Activated T-cell treated with anti-CD3 and anti-CD28 coated beads, Interleukin-2, amount 50 U/mL, for 24 hours (primary cell): ENCODE measurements at regions not wholly inside any gene's neighbourhood (a gene's known extent, or its start where the extent isn't known, plus 50 kb on each side); places are given as distances from the start of the nearest gene placed in this dataset.

Experiments
- DNase-seq: peaks from one replicate; pipeline ENCODE4 v3.0.0-alpha.2; 2020
- H3K27ac Mint-ChIP-seq: 2 replicates; pipeline ENCODE4 v1.8.0; 2020; ENCODE audit warnings: mild to moderate bottlenecking, mixed read lengths
- H3K27me3 Mint-ChIP-seq: 2 replicates; pipeline ENCODE4 v1.8.0; 2020; ENCODE audit warnings: mixed read lengths
- H3K36me3 Mint-ChIP-seq: 2 replicates; pipeline ENCODE4 v1.8.0; 2020; ENCODE audit warnings: low read depth, mixed read lengths
- H3K4me1 Mint-ChIP-seq: 2 replicates; pipeline ENCODE4 v1.8.0; 2020; ENCODE audit warnings: low read depth, mixed read lengths
- H3K4me3 Mint-ChIP-seq: 2 replicates; pipeline ENCODE4 v1.8.0; 2020; ENCODE audit warnings: mild to moderate bottlenecking, moderate library complexity, mixed read lengths
- H3K9me3 Mint-ChIP-seq: 2 replicates; pipeline ENCODE4 v1.8.0; 2020; ENCODE audit warnings: mixed read lengths

- H3K27ac Mint-ChIP-seq, result no peak overlapping the region
- peaks cover 71% of the 10 kb centered on the region for H3K27me3 Mint-ChIP-seq
- H3K36me3 Mint-ChIP-seq, result no peaks in the 10 kb centered on the region
- H3K4me1 Mint-ChIP-seq, result peaks cover 3% of the 10 kb centered on the region
- H3K9me3 Mint-ChIP-seq, result no peaks in the 10 kb centered on the region
- H3K4me3 Mint-ChIP-seq, result no peak overlapping the region
- no peak for DNase-seq
Observed at GRCh38 chr1:29703596-29704370, 467.5 kb downstream of the PTPRU start.

GRCh38 chr1:29700491-29700890 is 464.2 kb downstream of the PTPRU start:
- peaks cover 56% of the 10 kb centered on the region for H3K27me3 Mint-ChIP-seq
- H3K4me1 Mint-ChIP-seq, result no peaks in the 10 kb centered on the region

GRCh38 chr1:29698626-29699025 is 462.3 kb downstream of the PTPRU start:
- Mint-ChIP-seq H3K4me1 (no peaks in the 10 kb centered on the region), H3K36me3 (no peaks in the 10 kb centered on the region), H3K4me3 (no peak overlapping the region), H3K9me3 (no peaks in the 10 kb centered on the region), H3K27ac (no peak overlapping the region), H3K27me3 (peaks cover 40% of the 10 kb centered on the region)
- DNase-seq, result no peak

More at GRCh38 chr1:29700491-29700890, 464.2 kb downstream of the PTPRU start:
- no peak for DNase-seq
- Mint-ChIP-seq H3K36me3 (no peaks in the 10 kb centered on the region), H3K27ac (no peak overlapping the region), H3K9me3 (no peaks in the 10 kb centered on the region), H3K4me3 (no peak overlapping the region)

- Mint-ChIP-seq H3K9me3 (no peaks in the 10 kb centered on the region), H3K27me3 (peaks cover 37% of the 10 kb centered on the region), H3K4me1 (no peaks in the 10 kb centered on the region), H3K4me3 (no peak overlapping the region), H3K27ac (no peak overlapping the region), H3K36me3 (no peaks in the 10 kb centered on the region)
- DNase-seq, result no peak
Observed at GRCh38 chr1:29698033-29698432, 461.7 kb downstream of the PTPRU start.

- no peak overlapping the region for H3K27ac Mint-ChIP-seq
- DNase-seq, result no peak
- H3K9me3 Mint-ChIP-seq, result no peaks in the 10 kb centered on the region
- no peaks in the 10 kb centered on the region for H3K36me3 Mint-ChIP-seq
- peaks cover 30% of the 10 kb centered on the region for H3K27me3 Mint-ChIP-seq
- no peaks in the 10 kb centered on the region for H3K4me1 Mint-ChIP-seq
- H3K4me3 Mint-ChIP-seq, result no peak overlapping the region
Observed at GRCh38 chr1:29697391-29697780, 461.1 kb downstream of the PTPRU start.

GRCh38 chr1:29696656-29697390 is 460.5 kb downstream of the PTPRU start:
- H3K27me3 Mint-ChIP-seq, result peaks cover 29% of the 10 kb centered on the region
- no peaks in the 10 kb centered on the region for H3K9me3 Mint-ChIP-seq
- no peak overlapping the region for H3K27ac Mint-ChIP-seq
- H3K36me3 Mint-ChIP-seq, result no peaks in the 10 kb centered on the region
- DNase-seq, result no peak
- H3K4me3 Mint-ChIP-seq, result no peak overlapping the region
- no peaks in the 10 kb centered on the region for H3K4me1 Mint-ChIP-seq

- Mint-ChIP-seq H3K27ac (no peak overlapping the region), H3K9me3 (no peaks in the 10 kb centered on the region), H3K27me3 (peaks cover 27% of the 10 kb centered on the region), H3K4me1 (no peaks in the 10 kb centered on the region), H3K36me3 (no peaks in the 10 kb centered on the region), H3K4me3 (no peak overlapping the region)
- no peak for DNase-seq
Observed at GRCh38 chr1:29695803-29696202, 459.5 kb downstream of the PTPRU start.

GRCh38 chr1:29695036-29695435 is 458.7 kb downstream of the PTPRU start:
- Mint-ChIP-seq H3K27me3 (peaks cover 30% of the 10 kb centered on the region), H3K27ac (no peak overlapping the region), H3K36me3 (no peaks in the 10 kb centered on the region), H3K4me1 (no peaks in the 10 kb centered on the region), H3K9me3 (no peaks in the 10 kb centered on the region), H3K4me3 (no peak overlapping the region)
- no peak for DNase-seq

- Mint-ChIP-seq H3K27ac (no peak overlapping the region), H3K4me3 (no peak overlapping the region), H3K4me1 (peaks cover 14% of the 10 kb centered on the region), H3K27me3 (peaks cover 30% of the 10 kb centered on the region), H3K9me3 (no peaks in the 10 kb centered on the region), H3K36me3 (no peaks in the 10 kb centered on the region)
- DNase-seq, result no peak
Observed at GRCh38 chr1:29691499-29691898, 455.2 kb downstream of the PTPRU start.

GRCh38 chr1:29690156-29690555 is 453.8 kb downstream of the PTPRU start:
- Mint-ChIP-seq H3K4me1 (peaks cover 14% of the 10 kb centered on the region), H3K27me3 (peaks cover 42% of the 10 kb centered on the region), H3K27ac (no peak overlapping the region), H3K36me3 (no peaks in the 10 kb centered on the region), H3K4me3 (no peak overlapping the region), H3K9me3 (no peaks in the 10 kb centered on the region)
- DNase-seq, result peak; percentile 7

GRCh38 chr1:29689372-29690030 is 453.2 kb downstream of the PTPRU start:
- H3K4me3 Mint-ChIP-seq, result no peak overlapping the region
- H3K27ac Mint-ChIP-seq, result no peak overlapping the region
- no peaks in the 10 kb centered on the region for H3K9me3 Mint-ChIP-seq
- peaks cover 14% of the 10 kb centered on the region for H3K4me1 Mint-ChIP-seq
- H3K27me3 Mint-ChIP-seq, result peaks cover 45% of the 10 kb centered on the region
- no peaks in the 10 kb centered on the region for H3K36me3 Mint-ChIP-seq
- DNase-seq, result peak; percentile 11

GRCh38 chr1:29688471-29689365 is 452.4 kb downstream of the PTPRU start:
- H3K36me3 Mint-ChIP-seq, result no peaks in the 10 kb centered on the region
- peak; percentile 25 for DNase-seq
- H3K27ac Mint-ChIP-seq, result peak overlapping the region; percentile 69
- peaks cover 45% of the 10 kb centered on the region for H3K27me3 Mint-ChIP-seq
- H3K9me3 Mint-ChIP-seq, result no peaks in the 10 kb centered on the region
- no peak overlapping the region for H3K4me3 Mint-ChIP-seq
- H3K4me1 Mint-ChIP-seq, result peaks cover 14% of the 10 kb centered on the region

GRCh38 chr1:29687601-29688244 is 451.4 kb downstream of the PTPRU start:
- Mint-ChIP-seq H3K4me3 (no peak overlapping the region), H3K27ac (peak overlapping the region; percentile 69), H3K36me3 (no peaks in the 10 kb centered on the region), H3K9me3 (no peaks in the 10 kb centered on the region), H3K4me1 (peaks cover 14% of the 10 kb centered on the region), H3K27me3 (peaks cover 45% of the 10 kb centered on the region)
- DNase-seq, result no peak

GRCh38 chr1:29687166-29687565 is 450.8 kb downstream of the PTPRU start:
- Mint-ChIP-seq H3K27ac (no peak overlapping the region), H3K27me3 (peaks cover 45% of the 10 kb centered on the region), H3K36me3 (no peaks in the 10 kb centered on the region), H3K4me3 (no peak overlapping the region), H3K4me1 (peaks cover 14% of the 10 kb centered on the region), H3K9me3 (no peaks in the 10 kb centered on the region)
- DNase-seq, result no peak
